ENCODE measurements at regions not wholly inside any gene's neighbourhood (a gene's known extent, or its start where the extent isn't known, plus 50 kb on each side); places are given as distances from the start of the nearest gene placed in this dataset.

DNA sequence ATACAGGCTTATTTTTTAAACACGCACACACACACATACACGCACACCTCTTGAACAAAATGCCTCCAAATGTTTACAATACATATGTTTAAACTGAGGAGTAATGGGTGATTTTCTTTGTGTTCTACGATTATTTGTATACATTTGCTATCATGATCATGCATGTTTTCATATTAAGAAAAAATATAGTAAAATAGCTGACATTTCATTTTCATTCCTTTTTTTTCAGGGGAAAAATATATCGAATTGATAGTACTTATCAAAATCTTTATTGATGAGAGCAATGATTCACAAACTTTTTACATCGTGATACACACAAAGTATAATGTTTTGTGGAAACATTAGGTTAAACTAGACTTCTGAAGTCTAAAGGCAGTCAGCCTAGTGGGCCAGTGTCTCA, 618.9 kb downstream of the TECRL start:
- Histone ChIP-seq H3K27me3 (replicated peaks; ENCODE audit: insufficient read depth, low read depth, low read length, poor library complexity) (no peaks in the 10 kb centered on the region), H3K27ac (ENCODE audit: low read depth, low read length, poor library complexity, severe bottlenecking) (no peak overlapping the region), H3K4me3 (ENCODE audit: low read depth, low read length, poor library complexity, severe bottlenecking) (no peak overlapping the region), H3K36me3 (ENCODE audit: insufficient read depth, low read length, poor library complexity, severe bottlenecking) (no peaks in the 10 kb centered on the region), H3K4me1 (ENCODE audit: insufficient read depth, low read length, poor library complexity, severe bottlenecking) (no peaks in the 10 kb centered on the region), H3K9me3 (ENCODE audit: low read depth, low read length, poor library complexity, severe bottlenecking) (no peaks in the 10 kb centered on the region)
- CTCF ChIA-PET: no interaction called here
- no TSS peak for BruUV-seq (replicated peaks)
- TF ChIP-seq, protein P1, sequence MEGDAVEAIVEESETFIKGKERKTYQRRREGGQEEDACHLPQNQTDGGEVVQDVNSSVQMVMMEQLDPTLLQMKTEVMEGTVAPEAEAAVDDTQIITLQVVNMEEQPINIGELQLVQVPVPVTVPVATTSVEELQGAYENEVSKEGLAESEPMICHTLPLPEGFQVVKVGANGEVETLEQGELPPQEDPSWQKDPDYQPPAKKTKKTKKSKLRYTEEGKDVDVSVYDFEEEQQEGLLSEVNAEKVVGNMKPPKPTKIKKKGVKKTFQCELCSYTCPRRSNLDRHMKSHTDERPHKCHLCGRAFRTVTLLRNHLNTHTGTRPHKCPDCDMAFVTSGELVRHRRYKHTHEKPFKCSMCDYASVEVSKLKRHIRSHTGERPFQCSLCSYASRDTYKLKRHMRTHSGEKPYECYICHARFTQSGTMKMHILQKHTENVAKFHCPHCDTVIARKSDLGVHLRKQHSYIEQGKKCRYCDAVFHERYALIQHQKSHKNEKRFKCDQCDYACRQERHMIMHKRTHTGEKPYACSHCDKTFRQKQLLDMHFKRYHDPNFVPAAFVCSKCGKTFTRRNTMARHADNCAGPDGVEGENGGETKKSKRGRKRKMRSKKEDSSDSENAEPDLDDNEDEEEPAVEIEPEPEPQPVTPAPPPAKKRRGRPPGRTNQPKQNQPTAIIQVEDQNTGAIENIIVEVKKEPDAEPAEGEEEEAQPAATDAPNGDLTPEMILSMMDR (conservative IDR thresholded peaks at IDR 0.05; ENCODE audit: low read depth, low read length): no peak
- TF ChIP-seq EZH2 (IDR thresholded peaks at IDR 0.05; ENCODE audit: borderline replicate concordance, low read depth, low read length, poor library complexity, severe bottlenecking): no peak
- no peak for DNase-seq (ENCODE audit: low spot score)
- intact Hi-C loops (cut with micrococcal nuclease; ENCODE audit: unreplicated experiment): no loop called here
- POLR2A ChIA-PET (ENCODE audit: low non-redundant PET): no interaction called here

DNA sequence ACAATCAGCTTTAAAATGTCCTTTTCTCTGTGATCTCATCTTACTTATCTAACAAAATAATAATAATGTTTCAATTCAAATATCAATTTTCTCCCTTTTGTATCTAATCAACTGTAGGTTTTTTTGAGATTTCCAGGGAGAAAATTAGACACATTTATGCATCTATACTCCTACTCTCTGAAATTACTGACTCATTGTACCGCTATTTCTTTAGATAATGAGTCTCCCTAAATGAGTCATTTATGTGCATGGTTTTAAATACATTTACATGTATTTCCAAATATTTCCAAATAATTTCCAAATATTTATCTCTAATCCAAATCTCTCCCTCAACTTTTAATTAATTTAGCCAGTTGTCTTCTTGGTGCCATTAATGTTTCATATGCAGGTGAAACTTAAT, 621.0 kb downstream of the TECRL start:
- Histone ChIP-seq H3K27ac (ENCODE audit: low read depth, low read length, poor library complexity, severe bottlenecking) (no peak overlapping the region), H3K4me3 (ENCODE audit: low read depth, low read length, poor library complexity, severe bottlenecking) (no peak overlapping the region), H3K9me3 (ENCODE audit: low read depth, low read length, poor library complexity, severe bottlenecking) (no peaks in the 10 kb centered on the region), H3K27me3 (replicated peaks; ENCODE audit: insufficient read depth, low read depth, low read length, poor library complexity) (no peaks in the 10 kb centered on the region), H3K4me1 (ENCODE audit: insufficient read depth, low read length, poor library complexity, severe bottlenecking) (no peaks in the 10 kb centered on the region), H3K36me3 (ENCODE audit: insufficient read depth, low read length, poor library complexity, severe bottlenecking) (no peaks in the 10 kb centered on the region)
- DNase-seq (ENCODE audit: low spot score): no peak
- TF ChIP-seq, protein P1 (conservative IDR thresholded peaks at IDR 0.05; ENCODE audit: low read depth, low read length): no peak
- TF ChIP-seq EZH2 (IDR thresholded peaks at IDR 0.05; ENCODE audit: borderline replicate concordance, low read depth, low read length, poor library complexity, severe bottlenecking): no peak
- ChIA-PET POLR2A (ENCODE audit: low non-redundant PET) (no interaction called here), CTCF (no interaction called here)
- intact Hi-C loops (cut with micrococcal nuclease; ENCODE audit: unreplicated experiment): no loop called here
- BruUV-seq (replicated peaks): no TSS peak

DNA sequence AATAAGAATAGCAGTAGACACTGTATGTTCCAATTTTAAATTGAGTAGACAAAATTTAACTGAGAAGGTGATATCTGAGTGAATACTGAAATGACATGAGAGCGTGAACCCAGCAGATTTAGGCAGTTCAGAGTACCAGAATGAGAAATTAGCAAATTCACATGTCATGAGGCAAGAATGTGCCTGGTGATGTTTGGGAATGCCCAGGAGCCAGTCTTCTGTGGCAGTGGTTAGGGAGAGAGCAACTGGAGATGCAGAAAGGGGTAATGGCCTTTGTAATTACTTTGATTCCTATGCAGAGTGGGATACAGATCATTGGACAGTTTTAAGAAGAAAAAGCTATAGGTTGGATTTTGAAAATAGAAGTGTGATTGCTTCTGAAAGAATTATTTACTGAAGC, 621.9 kb downstream of the TECRL start:
- Histone ChIP-seq H3K9me3 (ENCODE audit: low read depth, low read length, poor library complexity, severe bottlenecking) (no peaks in the 10 kb centered on the region), H3K4me1 (ENCODE audit: insufficient read depth, low read length, poor library complexity, severe bottlenecking) (no peaks in the 10 kb centered on the region), H3K4me3 (ENCODE audit: low read depth, low read length, poor library complexity, severe bottlenecking) (no peak overlapping the region), H3K27ac (ENCODE audit: low read depth, low read length, poor library complexity, severe bottlenecking) (no peak overlapping the region), H3K27me3 (replicated peaks; ENCODE audit: insufficient read depth, low read depth, low read length, poor library complexity) (no peaks in the 10 kb centered on the region), H3K36me3 (ENCODE audit: insufficient read depth, low read length, poor library complexity, severe bottlenecking) (no peaks in the 10 kb centered on the region)
- no peak for DNase-seq (ENCODE audit: low spot score)
- POLR2A ChIA-PET (ENCODE audit: low non-redundant PET): no interaction called here
- BruUV-seq (replicated peaks): no TSS peak
- no peak for TF ChIP-seq EZH2 (IDR thresholded peaks at IDR 0.05; ENCODE audit: borderline replicate concordance, low read depth, low read length, poor library complexity, severe bottlenecking)
- TF ChIP-seq, protein P1 (conservative IDR thresholded peaks at IDR 0.05; ENCODE audit: low read depth, low read length): no peak
- CTCF ChIA-PET: no interaction called here
- intact Hi-C loops (cut with micrococcal nuclease; ENCODE audit: unreplicated experiment): no loop called here

Data from A673 (cell line).